ENCODE measurements at regions not wholly inside any gene's neighbourhood (a gene's known extent, or its start where the extent isn't known, plus 50 kb on each side); places are given as distances from the start of the nearest gene placed in this dataset.

GRCh38 chr22:26957897-26958296 lies 300.5 kb downstream of the MIAT start:
- no peaks in the 10 kb centered on the region for H3K9me3 ChIP-seq (replicated peaks in 1 of 2; ENCODE audit: control insufficient read depth in 2 of 2, insufficient read depth in 1 of 2, low read depth in 1 of 2, low read length in 2 of 2)
- H3K27me3 ChIP-seq (ENCODE audit: control insufficient read depth in 3 of 3, insufficient read depth in 3 of 3, low read depth in 1 of 3, low read length in 3 of 3) = peaks cover 0 to 57% (median 18%) of the 10 kb centered on the region in 3 experiments
- H3K4me2 ChIP-seq (ENCODE audit: insufficient read depth, low read length, poor library complexity, severe bottlenecking) = no peak overlapping the region
- H3K14ac ChIP-seq (ENCODE audit: low read length) = no peak overlapping the region
- no peak overlapping the region for H3K4ac ChIP-seq (ENCODE audit: low read length)
- H3K23ac ChIP-seq (ENCODE audit: low read depth, low read length, poor library complexity) = no peak overlapping the region
- no peak overlapping the region for H3K4me3 ChIP-seq (ENCODE audit: low read length in 2 of 2)
- H3K36me3 ChIP-seq (replicated peaks in 1 of 2; ENCODE audit: control insufficient read depth in 2 of 2, insufficient read depth in 2 of 2, low read length in 2 of 2) = no peaks in the 10 kb centered on the region
- H4K91ac ChIP-seq (ENCODE audit: low read depth, low read length, poor library complexity) = no peak overlapping the region
- no peak overlapping the region for H2BK120ac ChIP-seq (ENCODE audit: low read depth, low read length)
- no peak overlapping the region for H3K9ac ChIP-seq (ENCODE audit: low read depth, low read length, poor library complexity)
- no peak overlapping the region for H2BK5ac ChIP-seq (ENCODE audit: low read length)
- H4K8ac ChIP-seq (ENCODE audit: low read depth, low read length) = no peak overlapping the region
- WGBS, 2 donors (ENCODE audit: extremely low coverage in 2 of 2, insufficient read length in 2 of 2, insufficient replicate concordance in 1 of 2) = no CpG with 5 or more reads among the region's 6 CpGs
- no peaks in the 10 kb centered on the region for H3K79me1 ChIP-seq (ENCODE audit: low read depth, low read length)
- H2AK5ac ChIP-seq (ENCODE audit: low read depth, low read length) = no peak overlapping the region
- H2BK15ac ChIP-seq (ENCODE audit: low read length) = no peak overlapping the region
- no peak for DNase-seq (ENCODE audit: low spot score)
- H3K4me1 ChIP-seq (ENCODE audit: control insufficient read depth in 2 of 2, insufficient read depth in 1 of 2, low read depth in 1 of 2, low read length in 2 of 2) = peaks cover 5 to 8% of the 10 kb centered on the region in 2 donors
- no peak overlapping the region for H2BK12ac ChIP-seq (ENCODE audit: low read length)
- no peak overlapping the region for H2AFZ ChIP-seq (ENCODE audit: low read length)
- H3K18ac ChIP-seq (ENCODE audit: low read length) = no peak overlapping the region
- H3K27ac ChIP-seq (replicated peaks; ENCODE audit: low read length) = no peak overlapping the region

DNA sequence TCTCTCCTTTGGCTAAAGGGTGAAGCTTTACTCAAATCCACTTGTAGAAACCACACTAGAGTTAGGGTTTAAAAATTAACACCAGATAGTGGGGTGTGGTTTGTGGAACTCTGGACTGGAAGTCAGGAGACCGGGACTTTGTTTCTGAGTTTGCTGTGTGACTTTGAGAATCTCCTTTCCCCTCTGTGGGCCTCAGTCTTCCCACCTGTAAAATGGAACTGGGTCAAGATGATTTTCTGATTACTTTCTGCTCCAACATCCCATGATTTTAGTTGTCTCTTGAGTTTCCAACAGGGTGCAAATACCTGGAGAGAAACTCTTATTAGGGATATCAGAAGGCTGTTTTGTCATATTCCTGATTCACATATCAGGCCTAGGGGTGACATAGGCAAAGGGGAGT lies 301.0 kb downstream of the MIAT start:
- no peak for DNase-seq (ENCODE audit: low spot score)
- H3K27me3 ChIP-seq (ENCODE audit: control insufficient read depth in 3 of 3, insufficient read depth in 3 of 3, low read depth in 1 of 3, low read length in 3 of 3) = peaks cover 0 to 52% (median 16%) of the 10 kb centered on the region in 3 experiments
- H3K4me2 ChIP-seq (ENCODE audit: insufficient read depth, low read length, poor library complexity, severe bottlenecking) = no peak overlapping the region
- no peak overlapping the region for H3K27ac ChIP-seq (replicated peaks; ENCODE audit: low read length)
- no peaks in the 10 kb centered on the region for H3K9me3 ChIP-seq (replicated peaks in 1 of 2; ENCODE audit: control insufficient read depth in 2 of 2, insufficient read depth in 1 of 2, low read depth in 1 of 2, low read length in 2 of 2)
- H2AK5ac ChIP-seq (ENCODE audit: low read depth, low read length) = no peak overlapping the region
- no peaks in the 10 kb centered on the region for H3K36me3 ChIP-seq (replicated peaks in 1 of 2; ENCODE audit: control insufficient read depth in 2 of 2, insufficient read depth in 2 of 2, low read length in 2 of 2)
- no peak overlapping the region for H2BK120ac ChIP-seq (ENCODE audit: low read depth, low read length)
- H2BK5ac ChIP-seq (ENCODE audit: low read length) = no peak overlapping the region
- peaks cover under 1 to 4% of the 10 kb centered on the region in 2 donors for H3K4me1 ChIP-seq (ENCODE audit: control insufficient read depth in 2 of 2, insufficient read depth in 1 of 2, low read depth in 1 of 2, low read length in 2 of 2)
- no peaks in the 10 kb centered on the region for H3K79me1 ChIP-seq (ENCODE audit: low read depth, low read length)
- no peak overlapping the region for H3K18ac ChIP-seq (ENCODE audit: low read length)
- H3K4me3 ChIP-seq (ENCODE audit: low read length in 2 of 2) = no peak overlapping the region
- H3K14ac ChIP-seq (ENCODE audit: low read length) = no peak overlapping the region
- no peak overlapping the region for H3K9ac ChIP-seq (ENCODE audit: low read depth, low read length, poor library complexity)
- no peak overlapping the region for H3K4ac ChIP-seq (ENCODE audit: low read length)
- no peak overlapping the region for H3K23ac ChIP-seq (ENCODE audit: low read depth, low read length, poor library complexity)
- H4K91ac ChIP-seq (ENCODE audit: low read depth, low read length, poor library complexity) = no peak overlapping the region
- H2BK15ac ChIP-seq (ENCODE audit: low read length) = no peak overlapping the region
- H2AFZ ChIP-seq (ENCODE audit: low read length) = no peak overlapping the region
- no peak overlapping the region for H2BK12ac ChIP-seq (ENCODE audit: low read length)
- H4K8ac ChIP-seq (ENCODE audit: low read depth, low read length) = no peak overlapping the region
- WGBS, 2 donors (ENCODE audit: extremely low coverage in 2 of 2, insufficient read length in 2 of 2, insufficient replicate concordance in 1 of 2) = no CpG with 5 or more reads among the region's 1 CpG

- no peak overlapping the region for H4K8ac ChIP-seq (ENCODE audit: low read depth, low read length)
- H2BK5ac ChIP-seq (ENCODE audit: low read length) = no peak overlapping the region
Measured at GRCh38 chr22:26964642-26965041, 307.3 kb downstream of the MIAT start.

GRCh38 chr22:26967282-26967681 lies 309.9 kb downstream of the MIAT start:
- Histone ChIP-seq H2BK15ac (ENCODE audit: low read length) (no peak overlapping the region), H3K79me1 (ENCODE audit: low read depth, low read length) (no peaks in the 10 kb centered on the region), H3K14ac (ENCODE audit: low read length) (no peak overlapping the region), H3K27ac (replicated peaks; ENCODE audit: low read length) (no peak overlapping the region), H2AK5ac (ENCODE audit: low read depth, low read length) (no peak overlapping the region), H2AFZ (ENCODE audit: low read length) (no peak overlapping the region), H4K91ac (ENCODE audit: low read depth, low read length, poor library complexity) (no peak overlapping the region), H3K4me2 (ENCODE audit: insufficient read depth, low read length, poor library complexity, severe bottlenecking) (no peak overlapping the region), H3K23ac (ENCODE audit: low read depth, low read length, poor library complexity) (no peak overlapping the region), H3K9ac (ENCODE audit: low read depth, low read length, poor library complexity) (no peak overlapping the region), H3K4me1 (ENCODE audit: control insufficient read depth in 2 of 2, insufficient read depth in 1 of 2, low read depth in 1 of 2, low read length in 2 of 2) (no peaks in the 10 kb centered on the region), H2BK5ac (ENCODE audit: low read length) (no peak overlapping the region), H2BK12ac (ENCODE audit: low read length) (no peak overlapping the region), H3K18ac (ENCODE audit: low read length) (no peak overlapping the region), H4K8ac (ENCODE audit: low read depth, low read length) (no peak overlapping the region), H3K36me3 (replicated peaks in 1 of 2; ENCODE audit: control insufficient read depth in 2 of 2, insufficient read depth in 2 of 2, low read length in 2 of 2) (no peaks in the 10 kb centered on the region), H3K4me3 (ENCODE audit: low read length in 2 of 2) (no peak overlapping the region), H3K27me3 (ENCODE audit: control insufficient read depth in 3 of 3, insufficient read depth in 3 of 3, low read depth in 1 of 3, low read length in 3 of 3) (no peaks in the 10 kb centered on the region), H3K4ac (ENCODE audit: low read length) (no peak overlapping the region), H2BK120ac (ENCODE audit: low read depth, low read length) (no peak overlapping the region), H3K9me3 (replicated peaks in 1 of 2; ENCODE audit: control insufficient read depth in 2 of 2, insufficient read depth in 1 of 2, low read depth in 1 of 2, low read length in 2 of 2) (no peaks in the 10 kb centered on the region)
- no peak for DNase-seq (ENCODE audit: low spot score)
- WGBS, 2 donors (ENCODE audit: extremely low coverage in 2 of 2, insufficient read length in 2 of 2, insufficient replicate concordance in 1 of 2) = 100% methylated on average over 1 of the region's 2 CpGs

More at GRCh38 chr22:26964642-26965041, 307.3 kb downstream of the MIAT start:
- Histone ChIP-seq H2BK15ac (ENCODE audit: low read length) (no peak overlapping the region), H3K18ac (ENCODE audit: low read length) (no peak overlapping the region), H3K4ac (ENCODE audit: low read length) (no peak overlapping the region), H3K79me1 (ENCODE audit: low read depth, low read length) (no peaks in the 10 kb centered on the region), H3K9ac (ENCODE audit: low read depth, low read length, poor library complexity) (no peak overlapping the region), H3K23ac (ENCODE audit: low read depth, low read length, poor library complexity) (no peak overlapping the region), H3K27me3 (ENCODE audit: control insufficient read depth in 3 of 3, insufficient read depth in 3 of 3, low read depth in 1 of 3, low read length in 3 of 3) (peaks cover 0 to 7% (median 0%) of the 10 kb centered on the region in 3 experiments), H3K36me3 (replicated peaks in 1 of 2; ENCODE audit: control insufficient read depth in 2 of 2, insufficient read depth in 2 of 2, low read length in 2 of 2) (no peaks in the 10 kb centered on the region), H2AK5ac (ENCODE audit: low read depth, low read length) (no peak overlapping the region), H2AFZ (ENCODE audit: low read length) (no peak overlapping the region), H3K4me2 (ENCODE audit: insufficient read depth, low read length, poor library complexity, severe bottlenecking) (no peak overlapping the region), H2BK120ac (ENCODE audit: low read depth, low read length) (no peak overlapping the region), H3K27ac (replicated peaks; ENCODE audit: low read length) (no peak overlapping the region), H3K4me3 (ENCODE audit: low read length in 2 of 2) (no peak overlapping the region), H3K9me3 (replicated peaks in 1 of 2; ENCODE audit: control insufficient read depth in 2 of 2, insufficient read depth in 1 of 2, low read depth in 1 of 2, low read length in 2 of 2) (no peaks in the 10 kb centered on the region), H4K91ac (ENCODE audit: low read depth, low read length, poor library complexity) (no peak overlapping the region), H3K14ac (ENCODE audit: low read length) (no peak overlapping the region), H3K4me1 (ENCODE audit: control insufficient read depth in 2 of 2, insufficient read depth in 1 of 2, low read depth in 1 of 2, low read length in 2 of 2) (no peaks in the 10 kb centered on the region), H2BK12ac (ENCODE audit: low read length) (no peak overlapping the region)
- WGBS, 2 donors (ENCODE audit: extremely low coverage in 2 of 2, insufficient read length in 2 of 2, insufficient replicate concordance in 1 of 2) = no CpG with 5 or more reads among the region's 1 CpG
- DNase-seq (ENCODE audit: low spot score) = no peak

Measured in neuronal stem cell (in vitro differentiated cells).